Bone marrow (tissue), 2 donors: ENCODE measurements at regions not wholly inside any gene's neighbourhood (a gene's known extent, or its start where the extent isn't known, plus 50 kb on each side); places are given as distances from the start of the nearest gene placed in this dataset.
A peak's percentile ranks its signal among the peaks of the same experiment; 100 is the strongest.
"Not testable (repeated sequence)": the region's sequence is repeated elsewhere in the genome, so short reads cannot be mapped to it uniquely, and the experiment has no call there.

Experiments
- DNase-seq, 2 donors: peaks; one replicate each; lab custom pipeline; 2025; lab: John Stamatoyannopoulos, UW

DNA sequence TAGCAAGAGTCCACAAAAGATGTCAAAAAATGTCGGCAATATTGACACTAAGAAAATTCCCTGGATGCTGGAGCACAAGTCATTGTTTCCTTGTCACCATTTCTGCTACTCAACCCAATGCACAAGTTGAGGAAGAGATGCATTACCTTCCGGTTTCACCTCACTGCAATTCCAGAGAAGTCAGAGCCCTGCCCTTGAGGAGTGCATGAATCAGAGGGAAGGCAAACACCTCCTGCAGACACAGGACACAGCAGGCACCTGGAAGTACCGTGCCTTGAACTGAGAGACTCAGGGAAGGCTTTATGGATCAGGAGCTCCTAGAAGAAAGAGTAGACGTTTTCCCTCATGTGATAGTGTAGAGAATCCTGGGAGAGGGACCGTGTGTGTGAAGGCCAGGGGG lies 62.7 kb upstream of the ARL4C start:
- DNase-seq: no peak

DNA sequence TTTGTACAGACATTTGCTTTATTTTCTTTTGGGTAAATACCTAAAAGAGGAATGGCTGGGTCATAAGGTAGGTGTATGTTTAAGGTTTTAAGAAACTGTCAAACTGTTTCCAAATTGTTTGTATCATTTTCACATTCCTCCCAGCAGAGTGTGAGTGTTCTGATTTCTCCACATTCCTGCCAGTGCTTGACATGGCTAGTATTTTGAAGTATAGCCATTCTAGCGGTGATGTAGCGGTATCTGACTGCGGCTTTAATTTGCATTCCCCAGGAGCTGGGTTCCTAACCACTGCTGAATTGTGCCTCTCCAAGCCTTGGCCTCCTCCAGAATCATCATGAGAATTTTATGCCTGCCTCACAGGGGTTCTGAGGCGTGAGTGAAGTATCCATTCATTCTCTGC lies 61.8 kb upstream of the ARL4C start:
- no peak for DNase-seq

DNA sequence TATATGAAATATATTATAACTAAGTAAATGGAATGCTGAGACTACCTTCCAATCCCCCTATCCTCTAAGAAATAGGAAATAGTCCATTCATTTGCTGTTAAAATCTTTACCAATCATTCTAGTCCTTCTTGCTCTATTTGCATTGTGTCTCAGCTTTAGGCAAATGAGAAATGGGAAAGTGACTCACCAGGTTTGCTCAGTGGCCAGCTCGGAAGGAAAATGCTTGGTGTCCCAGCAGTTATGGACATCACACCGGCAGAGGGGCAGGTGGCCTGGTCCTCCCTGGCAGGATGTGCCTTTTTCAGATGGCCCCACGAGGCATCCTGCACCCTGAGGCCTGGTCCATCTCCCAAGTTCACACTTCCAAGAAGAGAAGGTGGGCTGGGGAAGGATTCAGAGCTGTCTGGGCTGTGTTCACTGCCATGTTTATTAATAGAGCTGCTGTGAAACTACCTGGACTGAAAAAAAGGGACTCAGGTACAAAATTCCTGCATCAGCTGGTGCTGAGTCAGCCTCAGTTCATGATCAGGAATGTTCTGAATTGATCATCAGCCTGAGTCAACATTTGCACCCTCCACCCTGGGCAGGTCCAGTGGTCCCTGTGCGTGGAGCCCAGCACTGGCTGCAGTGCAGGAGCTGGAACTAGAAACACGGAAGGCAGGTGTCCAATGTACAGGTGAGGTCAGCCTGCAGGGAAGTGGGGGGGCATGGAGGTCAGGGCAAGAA lies 60.1 kb upstream of the ARL4C start:
- no peak for DNase-seq

DNA sequence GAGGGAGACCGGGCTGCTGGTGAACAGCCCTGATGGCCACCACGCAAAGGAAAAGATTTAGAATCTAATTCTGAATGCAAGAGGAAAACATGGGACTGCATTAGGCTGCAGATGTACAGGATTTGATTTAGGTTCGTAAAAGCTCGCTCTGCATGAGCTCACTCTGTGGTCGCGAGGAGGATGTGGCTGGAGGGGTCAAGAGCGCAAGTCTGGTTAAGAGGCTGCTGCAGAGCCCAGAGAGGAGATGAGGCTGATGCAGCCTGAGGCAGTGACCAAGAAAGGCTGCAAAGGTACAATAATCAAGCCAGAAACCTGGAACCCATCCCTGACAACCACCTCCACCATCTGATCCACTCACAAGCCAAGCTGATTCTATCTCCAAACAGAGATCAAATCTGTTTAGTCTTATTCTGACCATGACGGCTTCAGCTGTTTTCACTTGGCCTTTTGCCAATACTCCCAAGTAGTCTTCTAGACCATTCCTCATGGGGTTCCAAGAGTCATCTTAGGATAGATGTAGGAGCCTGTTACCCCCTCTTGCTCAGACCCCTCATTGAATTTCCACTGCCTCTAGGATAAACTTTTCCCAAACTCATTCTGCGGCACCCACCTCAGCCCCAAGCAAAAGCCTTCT lies 58.9 kb upstream of the ARL4C start:
- no peak for DNase-seq

DNA sequence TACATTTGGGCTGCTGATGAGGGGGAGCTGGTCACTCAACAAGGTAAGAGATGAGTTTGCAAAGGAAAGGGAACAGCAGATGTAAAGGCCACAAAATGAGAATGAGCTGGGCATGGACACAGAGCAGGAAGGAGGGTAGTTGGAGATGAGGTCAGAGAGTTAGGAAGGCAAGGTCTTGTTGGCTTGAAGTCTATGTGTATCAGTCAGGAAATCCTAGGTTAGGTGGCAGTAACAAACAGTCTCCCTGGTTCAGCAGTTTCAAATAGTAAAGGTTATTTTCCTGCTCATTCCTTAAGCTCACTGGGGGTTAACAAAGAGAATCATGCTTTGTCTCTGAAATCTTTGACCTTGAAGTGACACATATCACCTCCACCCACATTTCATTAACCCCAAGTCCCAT lies 58.3 kb upstream of the ARL4C start:
- DNase-seq: no peak

DNA sequence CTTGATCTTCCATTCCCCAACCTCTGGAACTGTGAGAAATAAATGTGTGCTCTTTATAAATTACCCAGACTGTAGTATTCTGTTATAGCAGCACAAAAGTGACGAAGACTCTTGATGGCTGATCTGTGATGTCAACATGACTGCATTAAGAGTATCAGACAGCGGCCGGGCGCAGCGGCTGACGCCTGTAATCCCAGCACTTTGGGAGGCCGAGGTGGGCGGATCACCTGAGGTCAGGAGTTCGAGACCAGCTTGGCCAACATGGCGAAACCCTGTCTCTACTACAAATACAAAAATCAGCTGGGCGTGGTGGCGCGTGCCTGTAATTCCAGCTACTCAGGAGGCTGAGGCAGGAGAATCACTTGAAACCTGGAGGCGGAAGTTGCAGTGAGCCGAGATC lies 56.3 kb upstream of the ARL4C start:
- not testable (repeated sequence) for DNase-seq

DNA sequence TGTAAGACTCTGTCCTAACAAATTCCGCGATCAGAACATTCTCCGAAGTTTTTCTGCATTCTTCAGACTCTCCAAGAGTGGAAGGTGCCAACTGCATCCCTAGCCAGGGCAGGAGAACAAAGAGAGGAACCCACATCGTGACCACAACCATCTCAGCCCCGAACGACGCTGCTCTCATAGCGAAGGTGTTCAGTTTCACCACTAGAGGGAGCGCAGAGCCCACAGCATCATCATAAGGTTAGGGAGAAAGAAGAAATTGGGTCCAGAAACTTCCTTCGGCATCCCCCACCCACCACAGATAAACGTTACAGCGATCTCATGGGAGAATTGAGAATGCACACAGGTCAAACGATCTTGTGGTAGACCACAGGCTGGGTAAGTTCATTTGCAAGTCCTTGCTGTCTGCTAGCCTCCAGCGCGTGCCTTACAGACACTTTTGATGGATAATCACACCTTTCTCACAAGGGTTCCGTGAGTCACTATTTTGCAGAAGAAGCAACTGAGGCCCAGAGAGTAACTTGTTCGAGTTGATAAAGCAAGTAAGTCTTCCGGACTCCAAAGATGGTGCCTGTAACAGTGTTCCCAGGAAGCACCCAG lies 53.7 kb upstream of the ARL4C start:
- peak; percentile 8 to 11 for DNase-seq

DNA sequence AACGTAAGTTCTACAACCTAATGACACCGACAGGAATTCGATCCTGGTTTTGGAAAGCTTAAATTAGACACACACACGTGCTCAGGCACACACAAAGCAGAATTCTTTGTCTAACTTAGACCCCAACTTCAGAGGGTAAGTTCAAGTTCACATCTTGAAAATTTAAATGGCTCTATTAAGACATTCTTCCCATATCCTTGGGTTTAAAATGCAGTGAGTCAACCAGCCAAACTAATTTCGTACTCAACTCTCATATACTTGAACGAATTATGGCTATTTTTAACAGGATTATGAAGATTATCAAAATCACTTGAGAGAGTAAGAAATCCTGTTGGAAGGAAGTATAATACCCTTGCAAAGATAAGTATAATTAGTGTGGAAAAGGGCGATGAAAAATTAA lies 53.2 kb upstream of the ARL4C start:
- no peak for DNase-seq

DNA sequence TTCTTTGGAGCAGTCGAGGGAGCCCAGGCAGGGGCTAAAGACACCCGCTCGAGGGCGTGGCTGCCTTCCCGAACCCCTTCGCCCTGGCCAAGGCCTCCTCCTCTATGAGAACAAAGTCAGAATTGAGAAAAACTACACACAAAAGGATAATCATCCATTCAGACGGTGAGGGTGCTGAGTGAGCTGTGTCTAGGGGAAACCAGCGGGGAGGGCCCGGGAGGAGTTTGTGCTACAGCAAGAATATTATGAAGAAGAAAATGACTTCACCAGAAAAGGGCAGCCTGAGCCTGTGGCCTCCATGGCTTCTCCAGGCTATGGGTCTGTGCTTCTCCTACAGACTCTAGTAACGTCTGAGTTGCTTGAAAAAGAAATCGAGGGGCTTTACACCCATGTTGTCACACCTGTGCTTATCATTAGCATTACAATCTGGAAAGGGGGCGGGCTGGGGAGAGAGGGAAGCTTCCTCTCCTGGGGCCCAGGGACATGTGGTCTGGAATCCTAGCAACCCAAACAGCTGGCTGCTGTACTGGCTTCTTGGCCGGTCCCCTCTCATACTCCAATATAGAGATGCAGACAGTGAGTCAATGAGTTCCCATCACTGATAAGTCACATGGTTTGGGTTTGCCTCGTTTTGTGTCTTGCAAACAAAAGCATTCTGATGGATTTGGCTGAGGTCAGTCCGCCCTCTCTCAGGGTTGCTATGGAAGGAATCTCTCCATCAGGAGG lies 52.0 kb upstream of the ARL4C start:
- no peak for DNase-seq

DNA sequence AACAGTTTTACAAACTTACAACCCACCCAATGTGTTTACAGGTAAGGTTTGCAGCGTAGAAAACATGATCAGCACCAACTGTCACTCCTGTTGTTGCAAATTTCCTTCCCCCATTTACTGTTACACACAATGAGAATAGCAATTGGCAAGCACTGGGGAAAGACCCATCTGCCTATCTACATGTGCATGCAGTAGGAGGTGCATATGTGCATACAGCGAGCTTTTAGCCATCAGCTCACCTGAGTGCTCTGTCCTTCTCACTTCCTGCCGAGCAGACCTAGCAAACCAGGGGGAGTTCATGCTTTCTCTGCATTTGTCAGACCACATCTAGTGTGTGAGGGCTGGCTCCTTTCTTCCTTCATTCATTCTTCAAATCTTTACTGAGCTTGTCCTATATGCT lies 49.9 kb upstream of the ARL4C start:
- no peak for DNase-seq
